NCI-H446 (cell line): ENCODE measurements at regions not wholly inside any gene's neighbourhood (a gene's known extent, or its start where the extent isn't known, plus 50 kb on each side); places are given as distances from the start of the nearest gene placed in this dataset.
"Not testable (repeated sequence)": the region's sequence is repeated elsewhere in the genome, so short reads cannot be mapped to it uniquely, and the experiment has no call there.

Experiments
- DNase-seq, 2 experiments: peaks; one replicate each; lab custom pipeline; 2025; lab: John Stamatoyannopoulos, UW

GRCh38 chrX:115968436-115969252, 201.9 kb upstream of the AGTR2 start:
- peak in 1 of 2 experiments; percentile 26 for DNase-seq

DNA sequence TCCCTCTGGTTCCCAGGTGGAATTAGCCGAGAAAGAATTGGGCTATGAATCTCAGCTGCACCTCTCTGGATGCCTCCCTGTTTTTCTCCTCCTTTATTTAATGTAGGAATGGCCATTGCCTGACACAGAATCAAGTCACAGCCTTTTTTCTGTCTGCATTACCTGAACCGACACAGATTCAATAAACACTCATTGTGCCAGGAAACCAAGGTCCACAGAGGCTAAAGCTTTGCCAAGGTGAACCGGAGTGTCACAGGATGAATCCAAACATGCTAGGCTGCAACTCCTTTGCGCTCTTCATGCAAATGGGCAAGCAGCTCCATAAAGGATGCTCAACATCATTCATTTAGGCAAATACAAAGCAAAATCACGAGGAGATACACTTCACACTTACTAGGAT, 199.8 kb upstream of the AGTR2 start:
- no peak for DNase-seq

- no peak for DNase-seq
Measured at GRCh38 chrX:115972717-115973116, 197.8 kb upstream of the AGTR2 start.

DNA sequence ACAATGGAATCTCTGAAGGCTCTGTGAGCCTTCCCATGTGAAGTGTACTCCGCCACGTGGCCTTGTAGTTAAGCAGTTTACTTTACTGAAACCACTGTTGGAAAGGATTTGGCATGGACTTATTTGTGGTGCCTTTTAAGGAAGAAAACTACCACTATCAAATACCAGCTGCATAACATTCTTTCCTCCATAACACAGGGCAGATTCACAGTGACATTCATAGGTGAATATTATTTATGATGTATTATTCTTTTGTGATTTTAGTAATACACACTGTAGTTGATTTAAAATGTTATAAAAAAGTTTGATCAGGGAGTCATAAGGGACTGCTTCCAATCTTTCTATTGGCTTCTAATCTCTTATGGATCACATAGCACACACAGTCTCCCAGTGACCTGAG, 192.5 kb upstream of the AGTR2 start:
- no peak for DNase-seq

GRCh38 chrX:115983148-115983547, 187.4 kb upstream of the AGTR2 start:
- DNase-seq = not testable (repeated sequence)

GRCh38 chrX:115987464-115987863, 183.1 kb upstream of the AGTR2 start:
- DNase-seq = not testable (repeated sequence)

- DNase-seq = no peak
Measured at GRCh38 chrX:115988825-115989224, 181.7 kb upstream of the AGTR2 start.

DNA sequence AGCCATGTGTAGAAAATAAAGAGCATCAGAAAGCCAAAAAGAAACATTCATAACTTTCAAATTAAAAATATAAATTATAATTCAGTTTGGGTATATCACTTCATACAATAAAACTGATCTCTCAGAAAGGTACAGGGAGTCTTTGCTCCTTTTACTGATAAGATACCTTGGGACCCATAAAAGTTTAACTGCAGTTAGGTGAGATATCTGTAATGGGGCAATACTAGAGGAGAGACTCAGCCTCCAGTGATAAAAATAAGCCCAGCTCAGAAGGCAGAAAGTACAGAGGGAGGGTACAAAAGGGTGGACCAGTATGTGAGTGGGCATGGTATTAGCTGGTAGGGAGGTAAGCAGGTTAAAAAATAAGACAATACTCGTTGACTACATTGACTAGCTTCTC, 180.9 kb upstream of the AGTR2 start:
- no peak for DNase-seq

DNA sequence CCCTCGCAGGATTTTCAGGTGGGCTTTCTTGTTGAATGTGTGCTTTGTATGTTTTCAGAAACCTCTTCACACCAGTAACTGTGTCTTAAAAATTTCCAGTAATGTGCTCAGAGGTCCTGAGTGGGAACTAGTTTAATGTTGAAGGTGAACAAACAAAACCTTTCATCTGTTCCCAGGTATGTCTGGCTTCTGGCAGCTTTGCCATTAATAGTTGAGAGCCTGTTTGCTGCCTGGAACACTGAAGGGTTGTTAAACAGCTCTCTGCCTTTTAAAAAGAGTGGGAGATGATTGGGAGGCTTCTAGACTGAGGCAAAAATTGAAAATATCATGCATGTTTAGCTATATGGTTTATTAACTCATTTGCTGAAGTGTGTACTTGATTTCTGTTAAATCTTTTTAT, 161.2 kb upstream of the AGTR2 start:
- DNase-seq = no peak

GRCh38 chrX:116009861-116010710, 160.5 kb upstream of the AGTR2 start:
- DNase-seq = no peak

DNA sequence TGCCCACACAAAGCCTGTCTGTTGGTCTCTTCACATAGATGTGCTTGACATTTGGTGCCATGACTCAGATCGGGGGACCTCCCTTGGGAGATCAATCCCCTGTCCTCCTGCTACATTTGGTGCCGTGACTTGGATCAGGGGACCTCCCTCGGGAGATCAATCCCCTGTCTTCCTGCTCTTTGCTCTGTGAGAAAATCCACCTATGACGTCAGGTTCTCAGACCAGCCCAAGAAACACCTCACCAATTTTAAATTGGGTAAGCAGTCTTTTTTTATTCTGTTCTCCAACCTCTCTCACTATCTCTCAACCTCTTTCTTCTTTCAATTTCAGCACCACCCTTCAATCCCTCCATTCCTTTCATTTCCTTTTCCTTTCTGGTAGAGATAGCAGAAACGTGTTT, 159.6 kb upstream of the AGTR2 start:
- no peak for DNase-seq

GRCh38 chrX:116031331-116031730, 139.2 kb upstream of the AGTR2 start:
- no peak for DNase-seq
